ENCODE measurements at regions not wholly inside any gene's neighbourhood (a gene's known extent, or its start where the extent isn't known, plus 50 kb on each side); places are given as distances from the start of the nearest gene placed in this dataset.
"Not testable (repeated sequence)": the region's sequence is repeated elsewhere in the genome, so short reads cannot be mapped to it uniquely, and the experiment has no call there.

DNA sequence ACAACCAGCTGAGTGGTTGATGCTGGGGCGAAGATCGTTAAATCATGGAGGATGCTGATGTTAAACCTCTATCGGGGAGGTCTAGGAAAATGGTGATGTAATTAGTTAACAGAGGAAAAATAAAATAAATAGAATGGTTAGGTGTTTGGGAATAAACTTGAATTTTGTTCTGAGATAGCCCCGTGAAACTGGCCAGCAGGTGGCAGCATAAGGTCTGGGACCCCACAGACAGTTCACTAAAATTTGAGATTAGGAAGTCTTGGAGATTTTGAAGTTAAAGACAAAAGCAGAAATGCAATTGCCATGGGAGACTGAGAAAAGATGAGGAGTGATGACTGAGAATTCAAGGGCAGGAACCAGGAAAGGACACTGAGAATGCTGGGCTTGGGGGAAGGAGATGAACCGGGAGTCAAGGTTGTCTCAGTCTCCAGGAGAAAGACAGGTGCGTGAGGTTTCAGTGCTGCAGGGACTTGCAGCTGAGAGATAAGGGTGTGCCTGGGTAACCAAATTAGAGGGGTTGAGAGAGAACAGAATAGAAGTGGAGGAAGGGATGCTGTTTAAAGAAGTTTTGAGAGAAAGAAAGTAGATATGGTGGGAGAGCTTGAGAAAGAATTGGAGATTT lies 248.0 kb downstream of the ZNF92 start:
- not testable (repeated sequence) for H3K27ac ChIP-seq; H3K4me1 ChIP-seq (ENCODE audit: control insufficient read depth in 1 of 2, low read depth in 2 of 2); ATAC-seq (ENCODE audit: insufficient number of reproducible peaks, low FRiP score, low read depth); H3K4me3 ChIP-seq; H3K36me3 ChIP-seq; H3K9me3 ChIP-seq; H3K27me3 ChIP-seq (replicated peaks; ENCODE audit: insufficient read depth); DNase-seq (ENCODE audit: low spot score)
- TF ChIP-seq, protein P1, sequence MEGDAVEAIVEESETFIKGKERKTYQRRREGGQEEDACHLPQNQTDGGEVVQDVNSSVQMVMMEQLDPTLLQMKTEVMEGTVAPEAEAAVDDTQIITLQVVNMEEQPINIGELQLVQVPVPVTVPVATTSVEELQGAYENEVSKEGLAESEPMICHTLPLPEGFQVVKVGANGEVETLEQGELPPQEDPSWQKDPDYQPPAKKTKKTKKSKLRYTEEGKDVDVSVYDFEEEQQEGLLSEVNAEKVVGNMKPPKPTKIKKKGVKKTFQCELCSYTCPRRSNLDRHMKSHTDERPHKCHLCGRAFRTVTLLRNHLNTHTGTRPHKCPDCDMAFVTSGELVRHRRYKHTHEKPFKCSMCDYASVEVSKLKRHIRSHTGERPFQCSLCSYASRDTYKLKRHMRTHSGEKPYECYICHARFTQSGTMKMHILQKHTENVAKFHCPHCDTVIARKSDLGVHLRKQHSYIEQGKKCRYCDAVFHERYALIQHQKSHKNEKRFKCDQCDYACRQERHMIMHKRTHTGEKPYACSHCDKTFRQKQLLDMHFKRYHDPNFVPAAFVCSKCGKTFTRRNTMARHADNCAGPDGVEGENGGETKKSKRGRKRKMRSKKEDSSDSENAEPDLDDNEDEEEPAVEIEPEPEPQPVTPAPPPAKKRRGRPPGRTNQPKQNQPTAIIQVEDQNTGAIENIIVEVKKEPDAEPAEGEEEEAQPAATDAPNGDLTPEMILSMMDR (IDR thresholded peaks at IDR 0.05): peak; percentile 44

DNA sequence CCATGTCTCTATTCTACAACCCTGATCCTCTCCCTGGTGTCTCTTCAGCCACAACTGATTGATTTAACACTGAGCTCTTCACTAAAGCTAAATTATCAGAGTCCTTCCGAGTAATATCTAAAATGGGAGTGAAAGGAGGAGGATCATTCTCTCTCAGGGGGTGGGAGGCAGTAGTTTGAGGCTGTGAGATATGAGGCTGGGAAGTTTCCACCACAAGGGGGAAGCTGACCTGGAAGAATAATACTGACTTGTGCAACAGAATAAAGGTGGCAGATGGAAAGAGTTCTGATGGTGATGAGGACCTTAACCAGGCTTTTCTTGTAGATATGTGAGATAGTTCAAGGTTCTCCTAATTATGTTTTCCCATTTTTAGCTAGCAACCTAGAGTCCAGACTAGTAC lies 241.6 kb upstream of the VKORC1L1 start:
- ATAC-seq (ENCODE audit: insufficient number of reproducible peaks, low FRiP score, low read depth); H3K4me3 ChIP-seq: not testable (repeated sequence)

GRCh38 chr7:65633587-65634404 lies 239.1 kb upstream of the VKORC1L1 start:
- DNase-seq (ENCODE audit: low spot score); H3K36me3 ChIP-seq; H3K27ac ChIP-seq; H3K27me3 ChIP-seq (replicated peaks; ENCODE audit: insufficient read depth); H3K4me1 ChIP-seq (ENCODE audit: control insufficient read depth in 1 of 2, low read depth in 2 of 2); H3K4me3 ChIP-seq; H3K9me3 ChIP-seq; ATAC-seq (ENCODE audit: insufficient number of reproducible peaks, low FRiP score, low read depth): not testable (repeated sequence)

More for the DNA sequence above, 241.6 kb upstream of the VKORC1L1 start:
- H3K36me3 ChIP-seq; H3K27me3 ChIP-seq (replicated peaks; ENCODE audit: insufficient read depth); H3K9me3 ChIP-seq; H3K27ac ChIP-seq; H3K4me1 ChIP-seq (ENCODE audit: control insufficient read depth in 1 of 2, low read depth in 2 of 2); DNase-seq (ENCODE audit: low spot score): not testable (repeated sequence)

GRCh38 chr7:65638918-65639317 lies 234.0 kb upstream of the VKORC1L1 start:
- DNase-seq (ENCODE audit: low spot score); H3K4me3 ChIP-seq; H3K36me3 ChIP-seq; ATAC-seq (ENCODE audit: insufficient number of reproducible peaks, low FRiP score, low read depth); H3K9me3 ChIP-seq; H3K27me3 ChIP-seq (replicated peaks; ENCODE audit: insufficient read depth); H3K4me1 ChIP-seq (ENCODE audit: control insufficient read depth in 1 of 2, low read depth in 2 of 2); H3K27ac ChIP-seq: not testable (repeated sequence)

- H3K4me1 ChIP-seq (ENCODE audit: control insufficient read depth in 1 of 2, low read depth in 2 of 2); DNase-seq (ENCODE audit: low spot score); H3K27ac ChIP-seq; ATAC-seq (ENCODE audit: insufficient number of reproducible peaks, low FRiP score, low read depth); H3K36me3 ChIP-seq; H3K9me3 ChIP-seq; H3K4me3 ChIP-seq; H3K27me3 ChIP-seq (replicated peaks; ENCODE audit: insufficient read depth): not testable (repeated sequence)
Measured at GRCh38 chr7:65639717-65640116, 233.2 kb upstream of the VKORC1L1 start.

GRCh38 chr7:65643498-65643897 lies 229.4 kb upstream of the VKORC1L1 start:
- not testable (repeated sequence) for H3K4me1 ChIP-seq (ENCODE audit: control insufficient read depth in 1 of 2, low read depth in 2 of 2); H3K36me3 ChIP-seq; H3K27ac ChIP-seq; DNase-seq (ENCODE audit: low spot score); H3K9me3 ChIP-seq; ATAC-seq (ENCODE audit: insufficient number of reproducible peaks, low FRiP score, low read depth); H3K27me3 ChIP-seq (replicated peaks; ENCODE audit: insufficient read depth); H3K4me3 ChIP-seq

- H3K4me1 ChIP-seq (ENCODE audit: control insufficient read depth in 1 of 2, low read depth in 2 of 2); ATAC-seq (ENCODE audit: insufficient number of reproducible peaks, low FRiP score, low read depth); H3K36me3 ChIP-seq; H3K4me3 ChIP-seq; H3K9me3 ChIP-seq; H3K27ac ChIP-seq; H3K27me3 ChIP-seq (replicated peaks; ENCODE audit: insufficient read depth); DNase-seq (ENCODE audit: low spot score): not testable (repeated sequence)
Measured at GRCh38 chr7:65647153-65647964, 225.5 kb upstream of the VKORC1L1 start.

DNA sequence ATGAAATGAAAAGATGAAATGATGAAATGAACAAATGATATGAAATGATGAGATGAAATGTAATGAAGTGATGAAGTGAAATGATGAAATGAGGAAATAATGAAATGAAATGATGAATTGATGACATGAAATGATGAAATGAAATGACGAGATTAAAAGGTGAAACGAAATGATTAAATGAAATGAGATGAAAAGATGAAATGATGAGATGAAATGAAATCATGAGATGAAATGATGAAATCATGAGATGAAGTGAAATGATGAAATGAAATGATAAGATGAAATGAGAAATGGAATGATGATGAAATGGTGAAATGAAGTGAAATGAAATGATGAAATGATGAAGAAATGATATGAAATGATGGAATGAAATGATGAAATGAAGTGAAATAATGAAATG lies 221.7 kb upstream of the VKORC1L1 start:
- not testable (repeated sequence) for H3K27me3 ChIP-seq (replicated peaks; ENCODE audit: insufficient read depth); H3K4me3 ChIP-seq; H3K27ac ChIP-seq; H3K36me3 ChIP-seq; DNase-seq (ENCODE audit: low spot score); H3K9me3 ChIP-seq; ATAC-seq (ENCODE audit: insufficient number of reproducible peaks, low FRiP score, low read depth); H3K4me1 ChIP-seq (ENCODE audit: control insufficient read depth in 1 of 2, low read depth in 2 of 2)

DNA sequence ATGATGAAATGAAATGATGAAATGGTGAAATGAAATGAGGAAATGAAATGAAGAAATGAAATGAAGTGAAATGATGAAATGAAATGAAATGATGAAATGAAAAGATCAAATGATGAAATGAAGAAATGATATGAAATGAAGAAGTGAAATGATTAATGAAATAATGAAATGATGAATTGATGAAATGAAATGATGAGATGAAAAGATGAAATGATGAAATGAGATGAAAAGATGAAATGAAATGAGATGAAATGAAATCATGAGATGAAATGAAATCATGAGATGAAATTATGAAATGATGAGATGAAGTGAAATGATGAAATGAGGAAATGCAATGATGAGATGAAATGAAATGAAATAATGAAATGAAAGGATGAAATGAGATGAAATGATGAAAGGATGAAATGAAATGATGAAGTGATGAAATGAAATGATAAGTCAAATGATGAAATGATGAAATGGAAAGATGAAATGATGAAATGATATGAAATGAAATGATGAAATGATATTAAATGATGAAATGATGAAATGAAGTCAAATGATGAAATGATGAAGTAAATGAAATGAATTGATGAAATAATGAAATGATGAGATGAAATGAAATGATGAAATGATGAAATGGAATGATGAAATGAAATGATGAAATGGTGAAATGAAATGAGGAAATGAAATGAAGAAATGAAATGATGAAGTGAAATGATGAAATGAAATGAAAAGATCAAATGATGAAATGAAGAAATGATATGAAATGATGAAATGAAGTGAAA lies 220.9 kb upstream of the VKORC1L1 start:
- H3K27me3 ChIP-seq (replicated peaks; ENCODE audit: insufficient read depth); H3K4me3 ChIP-seq; ATAC-seq (ENCODE audit: insufficient number of reproducible peaks, low FRiP score, low read depth); H3K9me3 ChIP-seq; H3K27ac ChIP-seq; H3K36me3 ChIP-seq; H3K4me1 ChIP-seq (ENCODE audit: control insufficient read depth in 1 of 2, low read depth in 2 of 2); DNase-seq (ENCODE audit: low spot score): not testable (repeated sequence)

DNA sequence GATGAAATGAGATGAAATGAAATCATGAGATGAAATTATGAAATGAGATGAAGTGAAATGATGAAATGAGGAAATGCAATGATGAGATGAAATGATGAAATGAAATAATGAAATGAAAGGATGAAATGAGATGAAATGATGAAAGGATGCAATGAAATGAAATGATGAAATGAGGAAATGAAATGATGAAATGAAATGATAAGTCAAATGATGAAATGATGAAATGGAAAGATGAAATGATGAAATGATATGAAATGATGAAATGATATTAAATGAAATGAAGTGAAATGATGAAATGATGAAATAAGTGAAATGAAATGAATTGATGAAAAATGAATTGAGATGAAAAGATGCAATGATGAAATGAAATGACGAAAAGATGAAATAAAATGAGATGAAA lies 220.2 kb upstream of the VKORC1L1 start:
- not testable (repeated sequence) for H3K4me3 ChIP-seq; ATAC-seq (ENCODE audit: insufficient number of reproducible peaks, low FRiP score, low read depth); DNase-seq (ENCODE audit: low spot score); H3K4me1 ChIP-seq (ENCODE audit: control insufficient read depth in 1 of 2, low read depth in 2 of 2); H3K27me3 ChIP-seq (replicated peaks; ENCODE audit: insufficient read depth); H3K27ac ChIP-seq; H3K9me3 ChIP-seq; H3K36me3 ChIP-seq
